Transverse colon (tissue), 1 donor: ENCODE measurements at regions not wholly inside any gene's neighbourhood (a gene's known extent, or its start where the extent isn't known, plus 50 kb on each side); places are given as distances from the start of the nearest gene placed in this dataset.

Experiments used
- EP300 ChIP-seq: sonication (generic); formaldehyde crosslinking; IDR thresholded peaks from one replicate; pipeline ENCODE4 v1.6.1; 2017; ENCODE audit warnings: antibody characterized with exemption, low read depth
- POLR2A ChIP-seq: fragments of 450-650 bp; IDR thresholded peaks from one replicate; pipeline ENCODE4 v1.6.1; 2016; ENCODE audit warnings: antibody characterized with exemption, mild to moderate bottlenecking, moderate library complexity

DNA sequence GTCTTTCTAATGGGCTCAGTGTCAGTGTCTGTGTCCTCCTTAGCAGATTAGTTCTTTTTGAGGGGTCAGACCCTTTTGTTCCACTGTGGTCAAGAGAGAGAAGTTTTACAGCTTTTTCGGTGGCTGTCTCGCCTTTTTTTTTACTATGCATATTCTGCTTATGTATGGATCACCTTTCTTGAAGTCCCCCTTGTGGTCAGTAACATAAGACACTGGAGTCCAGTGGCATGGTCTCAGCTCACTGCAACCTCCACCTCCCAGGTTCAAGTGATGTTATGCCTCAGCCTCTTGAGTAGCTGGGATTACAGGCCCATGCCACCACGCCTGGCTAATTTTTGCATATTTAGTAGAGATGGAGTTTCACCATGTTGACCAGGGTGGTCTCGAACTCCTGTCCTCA is 54.0 kb upstream of the PGRMC2 start:
- TF ChIP-seq EP300, result no peak
- no peak for TF ChIP-seq POLR2A
